ENCODE measurements at regions not wholly inside any gene's neighbourhood (a gene's known extent, or its start where the extent isn't known, plus 50 kb on each side); places are given as distances from the start of the nearest gene placed in this dataset.

DNA sequence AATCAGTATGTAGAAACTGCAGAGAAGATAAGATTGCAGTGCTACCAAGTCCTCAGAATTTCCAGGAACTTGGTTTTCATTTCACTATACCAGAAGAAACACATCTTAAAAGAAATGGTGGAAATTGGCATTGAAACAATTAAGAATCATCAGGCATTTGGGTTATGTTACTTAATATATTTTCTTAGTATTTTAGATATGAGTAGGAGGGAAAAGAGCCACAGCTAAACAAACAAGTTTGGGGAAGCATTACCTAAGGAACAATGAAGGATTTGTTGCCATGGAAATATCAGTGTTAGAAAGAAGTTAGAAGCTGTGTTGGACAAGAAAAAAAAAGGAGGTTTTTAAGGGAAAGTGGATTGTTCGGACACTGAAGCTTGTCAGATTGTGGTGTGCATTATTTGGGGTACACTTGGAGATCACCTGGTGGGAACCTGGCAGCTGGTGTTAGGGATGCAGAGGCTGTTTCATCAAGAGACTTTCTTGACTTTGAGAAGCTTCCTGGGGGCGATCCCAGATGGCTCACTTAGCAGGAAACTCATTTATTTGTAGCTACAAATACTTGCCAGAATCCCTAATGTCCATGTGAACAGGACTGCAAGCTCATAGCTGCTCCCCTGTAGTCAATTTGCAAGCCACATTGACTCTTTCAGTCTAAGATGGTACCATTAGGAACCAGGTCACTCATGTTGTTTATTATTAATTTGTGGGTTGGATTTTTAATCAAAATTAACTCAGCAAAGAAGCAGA, 246.7 kb downstream of the RFC3 start:
- H3K4me3 ChIP-seq (replicated peaks in 1 of 2; ENCODE audit: low read depth in 2 of 2, low read length in 2 of 2), result no peak overlapping the region
- DNase-seq (ENCODE audit: low read depth in 2 of 2), result peak in 1 of 2 donors; percentile 45
- TF ChIP-seq, protein P1, sequence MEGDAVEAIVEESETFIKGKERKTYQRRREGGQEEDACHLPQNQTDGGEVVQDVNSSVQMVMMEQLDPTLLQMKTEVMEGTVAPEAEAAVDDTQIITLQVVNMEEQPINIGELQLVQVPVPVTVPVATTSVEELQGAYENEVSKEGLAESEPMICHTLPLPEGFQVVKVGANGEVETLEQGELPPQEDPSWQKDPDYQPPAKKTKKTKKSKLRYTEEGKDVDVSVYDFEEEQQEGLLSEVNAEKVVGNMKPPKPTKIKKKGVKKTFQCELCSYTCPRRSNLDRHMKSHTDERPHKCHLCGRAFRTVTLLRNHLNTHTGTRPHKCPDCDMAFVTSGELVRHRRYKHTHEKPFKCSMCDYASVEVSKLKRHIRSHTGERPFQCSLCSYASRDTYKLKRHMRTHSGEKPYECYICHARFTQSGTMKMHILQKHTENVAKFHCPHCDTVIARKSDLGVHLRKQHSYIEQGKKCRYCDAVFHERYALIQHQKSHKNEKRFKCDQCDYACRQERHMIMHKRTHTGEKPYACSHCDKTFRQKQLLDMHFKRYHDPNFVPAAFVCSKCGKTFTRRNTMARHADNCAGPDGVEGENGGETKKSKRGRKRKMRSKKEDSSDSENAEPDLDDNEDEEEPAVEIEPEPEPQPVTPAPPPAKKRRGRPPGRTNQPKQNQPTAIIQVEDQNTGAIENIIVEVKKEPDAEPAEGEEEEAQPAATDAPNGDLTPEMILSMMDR (IDR thresholded peaks at IDR 0.05; ENCODE audit: low read depth, low read length), result no peak

DNA sequence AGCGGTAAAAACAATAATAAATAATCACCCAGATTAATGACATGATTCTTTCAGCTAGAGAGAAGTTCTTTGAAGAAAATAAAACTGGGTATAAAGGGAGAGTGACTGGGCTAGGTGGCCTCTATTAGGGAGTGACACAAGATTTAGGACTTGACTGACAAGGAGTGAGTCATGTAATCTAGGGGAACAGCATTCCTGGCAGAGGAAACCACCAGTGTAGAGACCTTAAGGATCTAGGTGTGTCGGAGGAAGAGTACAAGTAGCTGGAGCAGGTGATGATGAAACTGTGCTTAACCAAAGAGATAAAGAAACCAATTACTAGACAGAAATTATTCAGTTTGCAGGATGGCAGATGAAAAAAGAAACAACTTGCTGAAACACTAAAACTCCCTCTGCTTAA, 248.0 kb downstream of the RFC3 start:
- no peak overlapping the region for H3K4me3 ChIP-seq (replicated peaks in 1 of 2; ENCODE audit: low read depth in 2 of 2, low read length in 2 of 2)
- DNase-seq (ENCODE audit: low read depth in 2 of 2), result no peak
- TF ChIP-seq, protein P1 (IDR thresholded peaks at IDR 0.05; ENCODE audit: low read depth, low read length), result no peak

DNA sequence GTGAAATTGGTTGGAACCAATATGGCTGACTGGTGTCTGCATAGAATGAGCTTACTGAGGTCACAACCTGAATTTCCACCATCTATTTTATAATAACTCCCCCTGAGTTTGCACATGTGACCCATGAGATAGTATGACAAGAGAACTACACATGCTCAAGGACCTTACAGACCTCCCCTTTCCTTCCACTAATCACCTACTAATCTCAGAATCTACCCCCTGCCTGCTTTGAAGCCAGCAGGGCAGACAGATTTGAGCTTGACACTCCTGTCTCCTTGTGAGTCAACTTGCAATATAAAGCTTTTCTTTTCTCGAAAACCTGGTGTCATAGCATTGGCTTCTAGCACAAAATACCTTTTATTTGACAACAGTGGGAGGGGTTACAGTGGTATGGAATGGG, 248.4 kb downstream of the RFC3 start:
- DNase-seq (ENCODE audit: low read depth in 2 of 2), result no peak

DNA sequence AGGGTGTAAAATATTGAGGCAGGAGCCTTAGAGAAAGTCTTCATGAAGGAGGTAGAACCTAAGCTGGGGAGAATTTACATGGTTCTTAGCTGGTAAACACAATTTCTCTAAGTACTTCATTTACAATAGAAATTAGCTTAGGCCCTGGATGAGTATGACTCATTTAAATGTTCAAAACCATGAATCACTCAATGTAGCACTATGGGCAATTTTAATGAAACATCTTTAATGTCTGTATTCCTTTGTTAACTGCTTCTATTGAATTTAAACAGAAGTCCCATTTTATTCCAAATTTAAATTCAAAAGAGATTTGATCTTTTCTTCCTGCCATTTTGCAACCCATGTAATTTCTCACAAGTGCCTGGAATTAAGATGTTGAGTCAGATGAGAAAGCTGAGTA, 252.1 kb downstream of the RFC3 start:
- peak in 1 of 2 donors; percentile 48 for DNase-seq (ENCODE audit: low read depth in 2 of 2)
- TF ChIP-seq, protein P1 (IDR thresholded peaks at IDR 0.05; ENCODE audit: low read depth, low read length), result no peak
- no peak overlapping the region for H3K4me3 ChIP-seq (replicated peaks in 1 of 2; ENCODE audit: low read depth in 2 of 2, low read length in 2 of 2)

More for the DNA sequence above, 248.4 kb downstream of the RFC3 start:
- no peak overlapping the region for H3K4me3 ChIP-seq (replicated peaks in 1 of 2; ENCODE audit: low read depth in 2 of 2, low read length in 2 of 2)
- TF ChIP-seq, protein P1 (IDR thresholded peaks at IDR 0.05; ENCODE audit: low read depth, low read length), result no peak

DNA sequence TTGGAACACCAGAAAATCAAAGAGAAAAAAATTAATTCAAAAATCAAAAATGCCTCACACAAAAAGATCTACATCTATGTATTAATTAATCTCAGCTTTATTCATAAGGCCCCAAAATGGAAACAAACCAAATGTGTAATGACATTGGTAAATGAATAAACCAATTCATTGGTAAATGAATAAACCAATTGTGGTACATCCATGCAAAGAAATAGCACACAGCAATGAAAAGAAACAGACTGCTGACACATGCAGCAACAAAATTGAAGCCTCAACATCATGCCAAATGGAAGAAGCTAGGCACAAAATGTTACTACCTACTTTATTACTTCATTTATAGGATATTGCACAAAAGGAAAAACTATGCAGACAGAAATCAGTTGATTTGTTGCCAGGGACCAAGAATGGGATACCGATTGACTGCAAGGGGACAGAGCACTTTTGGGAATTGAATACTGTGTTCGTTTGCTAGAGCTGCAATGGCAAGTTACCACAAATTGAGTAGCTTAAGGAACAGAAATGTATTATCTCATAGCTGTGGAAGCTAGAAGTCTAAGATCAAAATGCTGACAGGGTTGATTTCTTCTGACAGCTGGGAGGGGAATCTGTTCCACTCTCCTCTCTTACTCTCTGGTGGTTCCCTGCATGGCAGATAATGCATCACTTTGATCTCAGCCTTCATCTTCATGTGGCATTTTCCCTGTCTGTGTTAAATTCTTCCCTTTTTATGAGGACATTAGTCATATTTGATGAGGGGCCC, 252.8 kb downstream of the RFC3 start:
- H3K4me3 ChIP-seq (replicated peaks in 1 of 2; ENCODE audit: low read depth in 2 of 2, low read length in 2 of 2), result no peak overlapping the region
- TF ChIP-seq, protein P1 (IDR thresholded peaks at IDR 0.05; ENCODE audit: low read depth, low read length), result no peak
- DNase-seq (ENCODE audit: low read depth in 2 of 2), result no peak

DNA sequence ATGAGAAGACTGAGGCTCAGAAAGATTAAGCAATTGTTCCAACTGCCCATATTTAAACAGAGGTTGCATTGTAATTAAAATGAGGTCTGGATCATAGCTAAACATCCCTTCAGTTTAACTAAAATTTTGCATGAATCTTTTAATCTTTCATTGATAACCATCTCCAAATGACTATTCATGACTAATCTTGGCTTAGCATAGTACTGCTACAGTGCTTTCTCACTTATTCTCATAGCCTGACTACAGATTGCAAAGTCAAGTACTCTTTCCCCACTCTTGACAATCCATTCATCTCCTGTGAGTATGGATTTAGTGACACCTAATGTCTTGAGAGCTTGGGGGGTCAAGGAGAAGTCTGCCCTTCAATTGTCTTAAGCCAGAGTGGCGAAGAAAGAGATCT, 258.4 kb downstream of the RFC3 start:
- TF ChIP-seq, protein P1 (IDR thresholded peaks at IDR 0.05; ENCODE audit: low read depth, low read length), result no peak
- DNase-seq (ENCODE audit: low read depth in 2 of 2), result peak in 1 of 2 donors; percentile 6
- H3K4me3 ChIP-seq (replicated peaks in 1 of 2; ENCODE audit: low read depth in 2 of 2, low read length in 2 of 2), result no peak overlapping the region

All from cardiac fibroblast (primary cell).